Effector memory CD8-positive, alpha-beta T cell (primary cell): ENCODE measurements at regions not wholly inside any gene's neighbourhood (a gene's known extent, or its start where the extent isn't known, plus 50 kb on each side); places are given as distances from the start of the nearest gene placed in this dataset.

ENCODE experiments used
- ATAC-seq: fragments of 150-1000 bp; cut with Tn5 transposase; replicated peaks from 2 replicates; pipeline ENCODE4 v1.10.0; 2021; ENCODE audit warnings: mild to moderate bottlenecking, moderate library complexity
- DNase-seq, 3 experiments: peaks; one replicate each; pipeline ENCODE4 v3.0.0; 2021
- H3K27ac Mint-ChIP-seq, 2 donors: one replicate each; pipeline ENCODE4 v1.8.0; 2022; ENCODE audit warnings: mild to moderate bottlenecking in 2 of 2, mixed read lengths in 2 of 2, moderate library complexity in 2 of 2
- H3K27me3 Mint-ChIP-seq, 2 donors: one replicate each; pipeline ENCODE4 v1.8.0; 2022; ENCODE audit warnings: mixed read lengths in 2 of 2
- H3K36me3 Mint-ChIP-seq: one replicate; pipeline ENCODE4 v1.8.0; 2022; ENCODE audit warnings: mild to moderate bottlenecking, moderate library complexity, mixed read lengths; ENCODE audit not compliant: insufficient read depth
- H3K4me1 Mint-ChIP-seq, 2 donors: one replicate each; pipeline ENCODE4 v1.8.0; 2022; ENCODE audit warnings: low read depth in 2 of 2, mixed read lengths in 2 of 2
- H3K4me3 Mint-ChIP-seq, 2 donors: one replicate each; pipeline ENCODE4 v1.8.0; 2022; ENCODE audit warnings: mild to moderate bottlenecking in 2 of 2, mixed read lengths in 2 of 2, moderate library complexity in 2 of 2
- H3K9me3 Mint-ChIP-seq, 2 donors: one replicate each; pipeline ENCODE4 v1.8.0; 2022; ENCODE audit warnings: mixed read lengths in 2 of 2

- Mint-ChIP-seq H3K9me3 (no peaks in the 10 kb centered on the region), H3K36me3 (no peaks in the 10 kb centered on the region), H3K27ac (no peak overlapping the region), H3K4me3 (no peak overlapping the region), H3K27me3 (peaks cover 0 to 6% of the 10 kb centered on the region in 2 donors), H3K4me1 (no peaks in the 10 kb centered on the region)
- DNase-seq: no peak
- ATAC-seq: no peak
Measured at GRCh38 chr12:67750513-67751183, 102.1 kb downstream of the DYRK2 start.

GRCh38 chr12:67751381-67751928, 102.9 kb downstream of the DYRK2 start:
- H3K27me3 Mint-ChIP-seq: peaks cover 0 to 6% of the 10 kb centered on the region in 2 donors
- DNase-seq: no peak
- H3K27ac Mint-ChIP-seq: no peak overlapping the region
- H3K4me1 Mint-ChIP-seq: no peaks in the 10 kb centered on the region
- ATAC-seq: no peak
- no peak overlapping the region for H3K4me3 Mint-ChIP-seq
- H3K9me3 Mint-ChIP-seq: no peaks in the 10 kb centered on the region
- H3K36me3 Mint-ChIP-seq: no peaks in the 10 kb centered on the region

GRCh38 chr12:67752226-67752732, 103.7 kb downstream of the DYRK2 start:
- Mint-ChIP-seq H3K27me3 (peaks cover 0 to 6% of the 10 kb centered on the region in 2 donors), H3K4me1 (no peaks in the 10 kb centered on the region), H3K36me3 (no peaks in the 10 kb centered on the region), H3K27ac (no peak overlapping the region), H3K4me3 (no peak overlapping the region), H3K9me3 (no peaks in the 10 kb centered on the region)
- no peak for ATAC-seq
- DNase-seq: no peak

GRCh38 chr12:67754933-67755697, 106.6 kb downstream of the DYRK2 start:
- H3K27ac Mint-ChIP-seq: no peak overlapping the region
- DNase-seq (no peak), ATAC-seq (no peak)
- no peak overlapping the region for H3K4me3 Mint-ChIP-seq
- no peaks in the 10 kb centered on the region for H3K9me3 Mint-ChIP-seq
- H3K27me3 Mint-ChIP-seq: peaks cover 0 to 6% of the 10 kb centered on the region in 2 donors
- H3K4me1 Mint-ChIP-seq: no peaks in the 10 kb centered on the region
- H3K36me3 Mint-ChIP-seq: no peaks in the 10 kb centered on the region

- Mint-ChIP-seq H3K36me3 (no peaks in the 10 kb centered on the region), H3K9me3 (no peaks in the 10 kb centered on the region), H3K27ac (no peak overlapping the region), H3K4me3 (no peak overlapping the region), H3K27me3 (peaks cover 0 to 6% of the 10 kb centered on the region in 2 donors), H3K4me1 (no peaks in the 10 kb centered on the region)
- DNase-seq (no peak), ATAC-seq (no peak)
Measured at GRCh38 chr12:67757651-67758050, 109.1 kb downstream of the DYRK2 start.

GRCh38 chr12:67758119-67758518, 109.6 kb downstream of the DYRK2 start:
- DNase-seq: no peak
- Mint-ChIP-seq H3K9me3 (no peaks in the 10 kb centered on the region), H3K36me3 (no peaks in the 10 kb centered on the region), H3K27me3 (peaks cover 0 to 6% of the 10 kb centered on the region in 2 donors), H3K27ac (no peak overlapping the region), H3K4me3 (no peak overlapping the region), H3K4me1 (no peaks in the 10 kb centered on the region)
- no peak for ATAC-seq

- no peak for DNase-seq
- ATAC-seq: no peak
- H3K36me3 Mint-ChIP-seq: no peaks in the 10 kb centered on the region
- peaks cover 0 to 6% of the 10 kb centered on the region in 2 donors for H3K27me3 Mint-ChIP-seq
- no peaks in the 10 kb centered on the region for H3K4me1 Mint-ChIP-seq
- no peaks in the 10 kb centered on the region for H3K9me3 Mint-ChIP-seq
- no peak overlapping the region for H3K4me3 Mint-ChIP-seq
- H3K27ac Mint-ChIP-seq: no peak overlapping the region
Measured at GRCh38 chr12:67758521-67758920, 110.0 kb downstream of the DYRK2 start.

GRCh38 chr12:67759829-67760228, 111.3 kb downstream of the DYRK2 start:
- H3K4me1 Mint-ChIP-seq: no peaks in the 10 kb centered on the region
- no peak overlapping the region for H3K27ac Mint-ChIP-seq
- no peak for DNase-seq
- no peaks in the 10 kb centered on the region for H3K9me3 Mint-ChIP-seq
- H3K36me3 Mint-ChIP-seq: no peaks in the 10 kb centered on the region
- H3K27me3 Mint-ChIP-seq: peaks cover 0 to 6% of the 10 kb centered on the region in 2 donors
- H3K4me3 Mint-ChIP-seq: no peak overlapping the region
- no peak for ATAC-seq

- Mint-ChIP-seq H3K4me3 (no peak overlapping the region), H3K9me3 (no peaks in the 10 kb centered on the region), H3K27ac (no peak overlapping the region), H3K36me3 (no peaks in the 10 kb centered on the region), H3K4me1 (no peaks in the 10 kb centered on the region), H3K27me3 (no peaks in the 10 kb centered on the region)
- DNase-seq (no peak), ATAC-seq (no peak)
Measured at GRCh38 chr12:67760586-67761275, 112.2 kb downstream of the DYRK2 start.

- H3K27me3 Mint-ChIP-seq: no peaks in the 10 kb centered on the region
- H3K4me1 Mint-ChIP-seq: no peaks in the 10 kb centered on the region
- no peak for DNase-seq
- no peak for ATAC-seq
- H3K27ac Mint-ChIP-seq: no peak overlapping the region
- no peak overlapping the region for H3K4me3 Mint-ChIP-seq
- no peaks in the 10 kb centered on the region for H3K9me3 Mint-ChIP-seq
- no peaks in the 10 kb centered on the region for H3K36me3 Mint-ChIP-seq
Measured at GRCh38 chr12:67761566-67761965, 113.0 kb downstream of the DYRK2 start.

GRCh38 chr12:67764055-67764454, 115.5 kb downstream of the DYRK2 start:
- DNase-seq: no peak
- Mint-ChIP-seq H3K9me3 (no peaks in the 10 kb centered on the region), H3K27me3 (no peaks in the 10 kb centered on the region), H3K36me3 (no peaks in the 10 kb centered on the region), H3K4me1 (no peaks in the 10 kb centered on the region), H3K27ac (no peak overlapping the region), H3K4me3 (no peak overlapping the region)
- ATAC-seq: no peak

GRCh38 chr12:67764946-67765619, 116.5 kb downstream of the DYRK2 start:
- no peak overlapping the region for H3K27ac Mint-ChIP-seq
- DNase-seq (no peak), ATAC-seq (no peak)
- H3K4me3 Mint-ChIP-seq: no peak overlapping the region
- no peaks in the 10 kb centered on the region for H3K4me1 Mint-ChIP-seq
- no peaks in the 10 kb centered on the region for H3K36me3 Mint-ChIP-seq
- no peaks in the 10 kb centered on the region for H3K9me3 Mint-ChIP-seq
- H3K27me3 Mint-ChIP-seq: no peaks in the 10 kb centered on the region
